HepG2 (cell line): ENCODE measurements at regions not wholly inside any gene's neighbourhood (a gene's known extent, or its start where the extent isn't known, plus 50 kb on each side); places are given as distances from the start of the nearest gene placed in this dataset.

ENCODE experiments used
- ATAC-seq: fragments of 200-7000 bp; cut with Tn5 transposase; 3 replicates; pipeline ENCODE4 v1.9.1; 2020; ENCODE audit warnings: mild to moderate bottlenecking, moderate library complexity
- BruUV-seq: library from RNA; stranded (reverse); fragments of 400-500 nt; replicated peaks from 2 replicates; lab custom pipeline; 2021; lab: Mats Ljungman, UMichigan
- CTCF ChIA-PET: fragments of 300-600 bp; formaldehyde crosslinking; extraction: SDS; loops from one replicate; lab custom pipeline; 2021; ENCODE audit warnings: low total read pairs, inconsistent platforms, low intra/inter-chr PET ratio; lab: Yijun Ruan, JAX
- POLR2A ChIA-PET: fragments of 350-600 bp; sonication (Branson Sonifier 250); formaldehyde crosslinking; loops from one replicate; lab custom pipeline; 2020; ENCODE audit warnings: antibody characterized with exemption, inconsistent platforms; lab: Yijun Ruan, JAX
- DNase-seq: peaks from one replicate; pipeline ENCODE4 v3.0.0-alpha.2; 2015; ENCODE audit warnings: low spot score
- FAIRE-seq: peaks from 3 replicates; lab custom pipeline; 2011; peaks lifted over from hg19 to GRCh38; lab: Jason Lieb, UNC
- H2AFZ ChIP-seq: one replicate; pipeline ENCODE4 v1.6.1; 2011; ENCODE audit warnings: low read length, inconsistent platforms
- H3K27ac ChIP-seq: fragments of 300-600 bp; 3 replicates; pipeline ENCODE4 v1.8.0; 2011; ENCODE audit warnings: mixed run types, mild to moderate bottlenecking, mixed read lengths, low read length, inconsistent platforms; ENCODE audit not compliant: insufficient read depth; ENCODE audit errors: extremely low read length
- H3K27me3 ChIP-seq, 2 experiments: fragments of 200-600 bp in 1 of 2; 2 replicates in 1 of 2; 3 replicates in 1 of 2; pipeline versions ENCODE4 v1.6.0 to v1.8.0; 2011; ENCODE audit warnings: low read length in 2 of 2, mild to moderate bottlenecking in 2 of 2, moderate library complexity in 2 of 2, inconsistent platforms in 1 of 2; ENCODE audit not compliant: insufficient read depth in 2 of 2, control insufficient read depth in 1 of 2
- H3K36me3 ChIP-seq, 2 experiments: fragments of 200-600 bp in 1 of 2; replicated peaks in 1 of 2; 2 replicates in 1 of 2; 3 replicates in 1 of 2; pipeline versions ENCODE4 v1.5.1 to v1.8.0; 2011; ENCODE audit warnings: low read length in 2 of 2, inconsistent platforms in 1 of 2; ENCODE audit not compliant: insufficient read depth in 2 of 2, control insufficient read depth in 1 of 2
- H3K4me1 ChIP-seq: 2 replicates; pipeline ENCODE4 v1.5.1; 2012; ENCODE audit warnings: low read length, inconsistent platforms; ENCODE audit not compliant: insufficient read depth
- H3K4me2 ChIP-seq: 2 replicates; pipeline ENCODE4 v1.6.0; 2011; ENCODE audit warnings: low read depth, low read length, inconsistent platforms
- H3K4me3 ChIP-seq, 3 experiments: fragments of 200-600 bp in 1 of 3; sonication (generic), shearing (Covaris generic) in 1 of 3; replicated peaks in 1 of 3; 2 replicates each; pipeline ENCODE4 v1.5.1; 2011 to 2016; ENCODE audit warnings: low read length in 3 of 3, inconsistent platforms in 2 of 3, low read depth in 2 of 3, mild to moderate bottlenecking in 2 of 3, control low read depth in 1 of 3, mixed read lengths in 1 of 3; ENCODE audit not compliant: insufficient read depth in 1 of 3
- H3K79me2 ChIP-seq: one replicate; pipeline ENCODE4 v1.6.1; 2011; ENCODE audit warnings: low read length, inconsistent platforms; ENCODE audit not compliant: insufficient read depth
- H3K9ac ChIP-seq: 2 replicates; pipeline ENCODE4 v1.6.0; 2011; ENCODE audit warnings: mild to moderate bottlenecking, low read depth, low read length, inconsistent platforms; ENCODE audit not compliant: insufficient read depth
- H3K9me3 ChIP-seq: 2 replicates; pipeline ENCODE4 v1.5.1; 2012; ENCODE audit warnings: mild to moderate bottlenecking, low read length
- H4K20me1 ChIP-seq: 2 replicates; pipeline ENCODE4 v1.6.0; 2011; ENCODE audit warnings: inconsistent platforms, mild to moderate bottlenecking, low read length, moderate library complexity; ENCODE audit not compliant: insufficient read depth
- CBX2 ChIP-seq, 2 experiments: fragments of 200-600 bp in 1 of 2; sonication (generic); formaldehyde crosslinking in 1 of 2; IDR thresholded peaks; 2 replicates each; pipeline versions ENCODE4 v1.7.0 to v1.8.1; 2018 to 2022; ENCODE audit warnings: low read depth in 2 of 2, low read length in 1 of 2, mild to moderate bottlenecking in 1 of 2, missing genetic modification reagents in 1 of 2
- CREB3 ChIP-seq: sonication (generic); formaldehyde crosslinking; IDR thresholded peaks from 2 replicates; pipeline ENCODE4 v1.5.0; 2020; ENCODE audit warnings: missing genetic modification reagents
- ETV6 ChIP-seq: sonication (generic); formaldehyde crosslinking; conservative IDR thresholded peaks from 2 replicates; pipeline ENCODE4 v1.4.0; 2020; ENCODE audit warnings: missing genetic modification reagents
- KLF12 ChIP-seq: sonication (generic); formaldehyde crosslinking; IDR thresholded peaks from 2 replicates; pipeline ENCODE4 v1.4.0; 2020; ENCODE audit warnings: missing genetic modification reagents, borderline replicate concordance
- MAZ ChIP-seq, 2 experiments: sonication (generic) in 1 of 2; formaldehyde crosslinking in 1 of 2; IDR thresholded peaks; 2 replicates each; pipeline versions ENCODE4 v1.5.0 to v1.6.1; 2012 to 2020; ENCODE audit warnings: low read depth in 2 of 2, mild to moderate bottlenecking in 2 of 2, borderline replicate concordance in 1 of 2, improper control_type of control experiment in 1 of 2, low read length in 1 of 2, missing genetic modification reagents in 1 of 2, moderate library complexity in 1 of 2
- MLLT10 ChIP-seq: sonication (generic); formaldehyde crosslinking; IDR thresholded peaks from 2 replicates; pipeline ENCODE4 v1.4.0; 2020; ENCODE audit warnings: missing genetic modification reagents
- NFRKB ChIP-seq: fragments of 450-650 bp; IDR thresholded peaks from 2 replicates; pipeline ENCODE4 v1.6.1; 2017
- PRMT3 ChIP-seq: sonication (generic); formaldehyde crosslinking; IDR thresholded peaks from 2 replicates; pipeline ENCODE4 v1.8.1; 2022; ENCODE audit warnings: low read depth, mild to moderate bottlenecking, moderate library complexity, missing genetic modification reagents, borderline replicate concordance
- RBFOX2 ChIP-seq: fragments of 200-400 bp; formaldehyde crosslinking; IDR thresholded peaks from 2 replicates; pipeline ENCODE4 v1.6.1; 2017; ENCODE audit warnings: low read depth, mild to moderate bottlenecking, low read length
- TBX3 ChIP-seq: fragments of 450-650 bp; IDR thresholded peaks from 2 replicates; pipeline ENCODE4 v1.6.1; 2017; ENCODE audit warnings: antibody characterized with exemption, mild to moderate bottlenecking, inconsistent platforms, borderline replicate concordance
- TIGD3 ChIP-seq: sonication (generic); formaldehyde crosslinking; IDR thresholded peaks from 2 replicates; pipeline ENCODE4 v1.5.1; 2020; ENCODE audit warnings: mild to moderate bottlenecking, missing genetic modification reagents, borderline replicate concordance
- ZNF530 ChIP-seq: sonication (generic); formaldehyde crosslinking; IDR thresholded peaks from 2 replicates; pipeline ENCODE4 v1.5.0; 2020; ENCODE audit warnings: low read depth, mild to moderate bottlenecking, missing genetic modification reagents
- ZNF781 ChIP-seq: sonication (generic); formaldehyde crosslinking; IDR thresholded peaks from 2 replicates; pipeline ENCODE4 v1.5.1; 2020; ENCODE audit warnings: borderline replicate concordance, mild to moderate bottlenecking, missing genetic modification reagents; ENCODE audit errors: not compliant biosample characterization
- WGBS: methylation state at CpG from one replicate; pipeline ENCODE4 v1.1.6; 2017; ENCODE audit warnings: low lambda C conversion rate; 5-methylcytosine and 5-hydroxymethylcytosine counted together
- in situ Hi-C: cut with HindIII; loops from 2 replicates; pipeline ENCODE4 v1.10.0; 2017; ENCODE audit warnings: low pct_unique_long_range_greater_than_20kb; ENCODE audit not compliant: extremely low pct_ligation_motif_present
- intact Hi-C: fragments of 100-400 bp; cut with micrococcal nuclease; formaldehyde crosslinking; loops from one replicate; pipeline ENCODE4 v1.10.0; 2022; ENCODE audit not compliant: unreplicated experiment

- H2AFZ ChIP-seq, result no peak overlapping the region
- no peaks in the 10 kb centered on the region for H3K79me2 ChIP-seq
- intact Hi-C loops (no loop called here), in situ Hi-C loops (no loop called here)
- no peak overlapping the region for H3K4me3 ChIP-seq
- no TSS peak for BruUV-seq
- H3K36me3 ChIP-seq, result no peaks in the 10 kb centered on the region
- no peaks in the 10 kb centered on the region for H3K27me3 ChIP-seq
- 0% methylated on average over 4 of the region's 4 CpGs for WGBS
- no peak overlapping the region for H3K9ac ChIP-seq
- POLR2A ChIA-PET, result no interaction called here
- H3K27ac ChIP-seq, result no peak overlapping the region
- no peaks in the 10 kb centered on the region for H3K4me1 ChIP-seq
- DNase-seq (no peak), FAIRE-seq (no peak)
- no peak overlapping the region for H3K4me2 ChIP-seq
- no peaks in the 10 kb centered on the region for H3K9me3 ChIP-seq
- TF ChIP-seq MAZ (IDR thresholded peaks at IDR 0.05; ENCODE audit: borderline replicate concordance, low read depth, low read length) (no peak), MAZ (CRISPR knock-in tag; IDR thresholded peaks at IDR 0.05; ENCODE audit: low read depth) (no peak), NFRKB (no peak), MLLT10 (CRISPR knock-in tag) (no peak), ZNF530 (CRISPR knock-in tag) (no peak), CREB3 (CRISPR knock-in tag) (no peak), ETV6 (CRISPR knock-in tag) (no peak), KLF12 (no peak), TIGD3 (CRISPR knock-in tag) (no peak), CBX2 (IDR thresholded peaks at IDR 0.05; ENCODE audit: low read depth, low read length) (no peak), CBX2 (CRISPR knock-in tag; IDR thresholded peaks at IDR 0.05; ENCODE audit: low read depth) (no peak), PRMT3 (CRISPR knock-in tag) (no peak), TBX3 (no peak), ZNF781 (no peak), RBFOX2 (no peak)
- TF ChIP-seq, all 625 proteins: peak for 0
- H4K20me1 ChIP-seq, result no peaks in the 10 kb centered on the region
- CTCF ChIA-PET, result no interaction called here
- no peak for ATAC-seq
Observed at GRCh38 chr6:98516866-98517265, 317.5 kb upstream of the POU3F2 start.
